ENCODE measurements at regions not wholly inside any gene's neighbourhood (a gene's known extent, or its start where the extent isn't known, plus 50 kb on each side); places are given as distances from the start of the nearest gene placed in this dataset.

DNA sequence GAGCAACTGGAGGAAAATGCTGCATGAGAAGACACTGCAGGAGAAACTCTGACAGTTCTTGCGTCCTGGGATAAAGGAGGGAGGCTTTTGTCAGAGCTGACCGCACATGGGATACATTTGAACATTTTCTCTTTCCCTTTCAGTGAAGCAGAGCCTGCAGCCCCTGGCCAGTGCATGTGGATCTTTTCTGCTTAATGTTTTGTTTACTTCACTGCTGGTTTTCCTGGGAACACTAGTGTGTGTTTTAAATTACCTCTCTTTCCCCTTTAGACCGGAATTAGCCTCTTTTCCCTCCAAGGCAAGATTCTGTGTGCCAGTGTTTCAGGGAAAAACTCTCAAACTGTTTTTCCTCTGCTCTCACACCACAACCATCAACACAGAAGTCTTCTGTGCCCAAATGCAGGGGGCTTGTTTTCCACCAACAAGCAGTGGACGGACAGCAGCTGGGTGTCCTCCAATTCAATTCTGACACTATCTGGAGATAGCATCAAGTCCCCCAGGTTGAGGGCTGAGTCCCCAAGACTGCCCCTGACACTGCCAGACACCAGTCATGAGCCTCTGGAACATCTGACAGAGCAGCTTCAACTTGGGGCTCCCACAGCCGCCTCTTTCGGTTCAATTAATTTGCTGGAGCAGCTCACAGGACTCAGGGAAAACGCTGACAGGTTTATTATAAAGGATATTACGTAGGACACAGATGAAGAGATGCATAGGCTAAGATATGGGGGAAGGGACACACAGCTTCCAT is 136.2 kb downstream of the RHOU start:
- TF ChIP-seq, protein P1, sequence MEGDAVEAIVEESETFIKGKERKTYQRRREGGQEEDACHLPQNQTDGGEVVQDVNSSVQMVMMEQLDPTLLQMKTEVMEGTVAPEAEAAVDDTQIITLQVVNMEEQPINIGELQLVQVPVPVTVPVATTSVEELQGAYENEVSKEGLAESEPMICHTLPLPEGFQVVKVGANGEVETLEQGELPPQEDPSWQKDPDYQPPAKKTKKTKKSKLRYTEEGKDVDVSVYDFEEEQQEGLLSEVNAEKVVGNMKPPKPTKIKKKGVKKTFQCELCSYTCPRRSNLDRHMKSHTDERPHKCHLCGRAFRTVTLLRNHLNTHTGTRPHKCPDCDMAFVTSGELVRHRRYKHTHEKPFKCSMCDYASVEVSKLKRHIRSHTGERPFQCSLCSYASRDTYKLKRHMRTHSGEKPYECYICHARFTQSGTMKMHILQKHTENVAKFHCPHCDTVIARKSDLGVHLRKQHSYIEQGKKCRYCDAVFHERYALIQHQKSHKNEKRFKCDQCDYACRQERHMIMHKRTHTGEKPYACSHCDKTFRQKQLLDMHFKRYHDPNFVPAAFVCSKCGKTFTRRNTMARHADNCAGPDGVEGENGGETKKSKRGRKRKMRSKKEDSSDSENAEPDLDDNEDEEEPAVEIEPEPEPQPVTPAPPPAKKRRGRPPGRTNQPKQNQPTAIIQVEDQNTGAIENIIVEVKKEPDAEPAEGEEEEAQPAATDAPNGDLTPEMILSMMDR (IDR thresholded peaks at IDR 0.05) = no peak
- TF ChIP-seq POLR2A (IDR thresholded peaks at IDR 0.05) = no peak
